HL-60 (cell line): ENCODE measurements at regions not wholly inside any gene's neighbourhood (a gene's known extent, or its start where the extent isn't known, plus 50 kb on each side); places are given as distances from the start of the nearest gene placed in this dataset.

ENCODE experiments used
- CTCF ChIP-seq: IDR thresholded peaks from one replicate; pipeline ENCODE4 v1.5.1; 2011; ENCODE audit warnings: low read length, control low read depth, inconsistent platforms; ENCODE audit not compliant: insufficient read depth
- POLR2AphosphoS5 ChIP-seq: IDR thresholded peaks from 2 replicates; pipeline ENCODE4 v1.6.1; 2012; ENCODE audit warnings: low read depth
- REST ChIP-seq: IDR thresholded peaks from 2 replicates; pipeline ENCODE4 v1.6.1; 2012; ENCODE audit warnings: low read depth; ENCODE audit not compliant: insufficient replicate concordance

GRCh38 chr12:132423251-132423819, 66.6 kb upstream of the FBRSL1 start:
- TF ChIP-seq POLR2AphosphoS5, result no peak
- TF ChIP-seq CTCF, result no peak
- no peak for TF ChIP-seq REST
